Gastroesophageal sphincter (tissue), 4 donors: ENCODE measurements at regions not wholly inside any gene's neighbourhood (a gene's known extent, or its start where the extent isn't known, plus 50 kb on each side); places are given as distances from the start of the nearest gene placed in this dataset.

Source experiments
- ATAC-seq: fragments of 150-250 bp; one replicate; pipeline ENCODE4 v1.9.1; 2016; ENCODE audit warnings: mild to moderate bottlenecking, moderate library complexity
- H3K27ac ChIP-seq, 4 donors: fragments of 200-600 bp; sonication (generic) in 3 of 4; 1 replicate in 3 of 4; 2 replicates in 1 of 4; pipeline ENCODE4 v1.5.1; 2016 to 2019
- H3K27me3 ChIP-seq: fragments of 200-600 bp; sonication (generic); one replicate; pipeline ENCODE4 v1.5.1; 2019
- H3K36me3 ChIP-seq, 2 donors: fragments of 200-600 bp; sonication (generic); one replicate each; pipeline ENCODE4 v1.5.1; 2019; ENCODE audit warnings: control low read depth in 1 of 2
- H3K4me1 ChIP-seq, 3 donors: fragments of 200-600 bp; sonication (generic); 1 replicate in 2 of 3; 2 replicates in 1 of 3; pipeline ENCODE4 v1.5.1; 2016 to 2019; ENCODE audit warnings: control low read depth in 2 of 3
- H3K4me3 ChIP-seq, 2 donors: fragments of 200-600 bp; sonication (generic); one replicate each; pipeline ENCODE4 v1.5.1; 2019; ENCODE audit warnings: mild to moderate bottlenecking in 1 of 2, moderate library complexity in 1 of 2
- H3K9me3 ChIP-seq, 3 donors: fragments of 200-600 bp; sonication (generic); one replicate each; pipeline ENCODE4 v1.5.1; 2017 to 2019; ENCODE audit warnings: control low read depth in 2 of 3
- CTCF ChIP-seq, 4 experiments: fragments of 200-600 bp in 2 of 4; fragments of 450-650 bp in 2 of 4; sonication (generic) in 1 of 4; IDR thresholded peaks; one replicate each; pipeline ENCODE4 v1.5.1; 2017 to 2019; ENCODE audit warnings: antibody characterized with exemption in 4 of 4, mild to moderate bottlenecking in 2 of 4, moderate library complexity in 2 of 4
- EP300 ChIP-seq: sonication (generic); formaldehyde crosslinking; IDR thresholded peaks from one replicate; pipeline ENCODE4 v1.6.1; 2017; ENCODE audit warnings: antibody characterized with exemption, mild to moderate bottlenecking
- POLR2A ChIP-seq, 2 donors: fragments of 450-650 bp; IDR thresholded peaks; one replicate each; pipeline ENCODE4 v1.6.1; 2017; ENCODE audit warnings: antibody characterized with exemption in 2 of 2, mild to moderate bottlenecking in 2 of 2, moderate library complexity in 1 of 2
- POLR2AphosphoS5 ChIP-seq: sonication (generic); formaldehyde crosslinking; IDR thresholded peaks from one replicate; pipeline ENCODE4 v1.6.1; 2017; ENCODE audit warnings: antibody characterized with exemption
- WGBS, 2 donors: methylation state at CpG; one replicate each; pipeline ENCODE4 v1.1.5; 2018; ENCODE audit warnings: low coverage in 1 of 2; 5-methylcytosine and 5-hydroxymethylcytosine counted together

GRCh38 chr10:45063591-45064231 lies 63.0 kb downstream of the ZNF22 start:
- Histone ChIP-seq H3K4me1 (no peaks in the 10 kb centered on the region), H3K27ac (no peak overlapping the region), H3K27me3 (no peaks in the 10 kb centered on the region), H3K9me3 (no peaks in the 10 kb centered on the region), H3K36me3 (no peaks in the 10 kb centered on the region), H3K4me3 (no peak overlapping the region)
- TF ChIP-seq EP300 (no peak), POLR2AphosphoS5 (no peak), POLR2A (IDR thresholded peaks at IDR 0.05) (no peak), CTCF (IDR thresholded peaks at IDR 0.05) (no peak)
- ATAC-seq = no peak
- WGBS, 2 donors = 69 to 87% methylated on average over 6 to 8 of the region's 8 CpGs

DNA sequence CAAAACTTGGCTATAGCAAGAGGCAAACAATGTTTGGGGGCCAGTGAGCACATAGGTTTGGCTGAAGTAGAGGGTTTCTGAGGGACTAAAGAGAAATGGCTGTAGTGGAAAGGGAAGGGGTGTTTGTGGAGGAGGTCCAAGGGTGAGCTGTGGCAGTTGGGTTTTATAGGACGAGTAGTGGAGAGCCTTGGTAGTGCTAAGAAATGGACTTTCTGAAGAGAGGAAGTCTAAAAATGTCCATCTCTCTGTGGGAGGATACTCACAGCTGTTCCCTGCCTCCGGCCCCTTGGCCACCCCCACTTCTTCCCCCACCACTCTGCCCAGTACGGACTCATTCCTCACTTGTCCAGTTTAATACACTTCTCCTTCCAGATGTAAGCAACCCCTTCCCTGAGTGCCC lies 64.3 kb downstream of the ZNF22 start:
- Histone ChIP-seq H3K27me3 (no peaks in the 10 kb centered on the region), H3K27ac (no peak overlapping the region), H3K4me3 (no peak overlapping the region), H3K9me3 (no peaks in the 10 kb centered on the region), H3K36me3 (no peaks in the 10 kb centered on the region), H3K4me1 (no peaks in the 10 kb centered on the region)
- ATAC-seq = no peak
- TF ChIP-seq POLR2A (IDR thresholded peaks at IDR 0.05) = no peak
- no peak for TF ChIP-seq POLR2AphosphoS5
- TF ChIP-seq CTCF (IDR thresholded peaks at IDR 0.05) = no peak
- TF ChIP-seq EP300 = no peak
- WGBS, 2 donors = 12 to 21% methylated on average over 2 to 3 of the region's 3 CpGs

- H3K4me1 ChIP-seq = no peaks in the 10 kb centered on the region
- H3K27ac ChIP-seq = no peak overlapping the region
- ATAC-seq = no peak
- TF ChIP-seq POLR2A (IDR thresholded peaks at IDR 0.05) = no peak
- no peak for TF ChIP-seq CTCF (IDR thresholded peaks at IDR 0.05)
- TF ChIP-seq POLR2AphosphoS5 = no peak
- no peak for TF ChIP-seq EP300
- H3K27me3 ChIP-seq = no peaks in the 10 kb centered on the region
- H3K4me3 ChIP-seq = no peak overlapping the region
- H3K36me3 ChIP-seq = no peaks in the 10 kb centered on the region
- no peaks in the 10 kb centered on the region for H3K9me3 ChIP-seq
- WGBS, 2 donors = 95 to 100% methylated on average over 2 to 6 of the region's 14 CpGs
Observed at GRCh38 chr10:45071043-45071813, 70.5 kb downstream of the ZNF22 start.

GRCh38 chr10:45075216-45075615 lies 74.5 kb downstream of the ZNF22 start:
- WGBS, 2 donors = 24 to 46% methylated on average over 4 of the region's 4 CpGs
- Histone ChIP-seq H3K27ac (no peak overlapping the region), H3K36me3 (no peaks in the 10 kb centered on the region), H3K4me3 (no peak overlapping the region), H3K4me1 (no peaks in the 10 kb centered on the region), H3K27me3 (no peaks in the 10 kb centered on the region), H3K9me3 (no peaks in the 10 kb centered on the region)
- ATAC-seq = no peak
- TF ChIP-seq POLR2AphosphoS5 (no peak), EP300 (no peak), CTCF (IDR thresholded peaks at IDR 0.05) (no peak), POLR2A (IDR thresholded peaks at IDR 0.05) (no peak)
